Keratinocyte (primary cell): ENCODE measurements at regions not wholly inside any gene's neighbourhood (a gene's known extent, or its start where the extent isn't known, plus 50 kb on each side); places are given as distances from the start of the nearest gene placed in this dataset.

Experiments used
- EZH2 ChIP-seq: IDR thresholded peaks from one replicate; pipeline ENCODE4 v1.6.1; 2012; ENCODE audit warnings: inconsistent platforms, mild to moderate bottlenecking, low read length, moderate library complexity
- TF ChIP-seq, protein P1 (sequence below), 3 experiments: IDR thresholded peaks in 1 of 3; conservative IDR thresholded peaks in 1 of 3; optimal IDR thresholded peaks in 1 of 3; 2 replicates in 2 of 3; 3 replicates in 1 of 3; pipeline versions ENCODE3 to v1.5.1; 2011; ENCODE audit warnings: low read length in 3 of 3, mild to moderate bottlenecking in 3 of 3, moderate library complexity in 2 of 3, control low read depth in 1 of 3, inconsistent platforms in 1 of 3; ENCODE audit not compliant: insufficient read depth in 2 of 3; ENCODE audit errors: extremely low read depth in 1 of 3

DNA sequence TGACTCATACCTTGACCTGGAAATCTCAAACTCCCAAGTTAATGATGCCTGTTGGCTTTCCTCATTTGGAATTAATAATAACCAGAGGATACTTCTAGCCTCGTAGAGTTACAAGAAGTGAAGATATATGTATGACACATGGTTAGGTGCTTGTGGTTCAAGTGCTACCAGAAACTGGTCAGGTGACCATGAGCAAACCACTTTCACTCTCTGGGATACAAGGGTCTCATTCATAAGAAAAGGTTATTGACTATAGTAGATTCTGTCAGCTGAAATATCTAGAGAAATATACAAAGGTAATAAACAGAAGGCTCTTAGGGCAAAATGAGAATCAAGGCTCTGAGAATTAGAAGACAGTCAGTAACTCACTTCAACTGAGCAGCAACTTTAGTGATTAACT lies 233.3 kb downstream of the KCNA4 start:
- TF ChIP-seq, protein P1, sequence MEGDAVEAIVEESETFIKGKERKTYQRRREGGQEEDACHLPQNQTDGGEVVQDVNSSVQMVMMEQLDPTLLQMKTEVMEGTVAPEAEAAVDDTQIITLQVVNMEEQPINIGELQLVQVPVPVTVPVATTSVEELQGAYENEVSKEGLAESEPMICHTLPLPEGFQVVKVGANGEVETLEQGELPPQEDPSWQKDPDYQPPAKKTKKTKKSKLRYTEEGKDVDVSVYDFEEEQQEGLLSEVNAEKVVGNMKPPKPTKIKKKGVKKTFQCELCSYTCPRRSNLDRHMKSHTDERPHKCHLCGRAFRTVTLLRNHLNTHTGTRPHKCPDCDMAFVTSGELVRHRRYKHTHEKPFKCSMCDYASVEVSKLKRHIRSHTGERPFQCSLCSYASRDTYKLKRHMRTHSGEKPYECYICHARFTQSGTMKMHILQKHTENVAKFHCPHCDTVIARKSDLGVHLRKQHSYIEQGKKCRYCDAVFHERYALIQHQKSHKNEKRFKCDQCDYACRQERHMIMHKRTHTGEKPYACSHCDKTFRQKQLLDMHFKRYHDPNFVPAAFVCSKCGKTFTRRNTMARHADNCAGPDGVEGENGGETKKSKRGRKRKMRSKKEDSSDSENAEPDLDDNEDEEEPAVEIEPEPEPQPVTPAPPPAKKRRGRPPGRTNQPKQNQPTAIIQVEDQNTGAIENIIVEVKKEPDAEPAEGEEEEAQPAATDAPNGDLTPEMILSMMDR (optimal IDR thresholded peaks at IDR 0.05 in 1 of 3, IDR thresholded peaks at IDR 0.05 in 1 of 3, conservative IDR thresholded peaks at IDR 0.05 in 1 of 3; ENCODE audit: extremely low read depth in 1 of 3, insufficient read depth in 2 of 3, low read length in 3 of 3) = no peak
- TF ChIP-seq EZH2 = no peak
